ENCODE measurements at regions not wholly inside any gene's neighbourhood (a gene's known extent, or its start where the extent isn't known, plus 50 kb on each side); places are given as distances from the start of the nearest gene placed in this dataset.
A peak's percentile ranks its signal among the peaks of the same experiment; 100 is the strongest.

GRCh38 chr6:1544000-1544399 lies 65.7 kb upstream of the FOXC1 start:
- DNase-seq (ENCODE audit: extremely low read depth, insufficient read length) = no peak
- H3K4me3 ChIP-seq (replicated peaks; ENCODE audit: low read depth, low read length) = no peak overlapping the region
- no peak for TF ChIP-seq CTCF (IDR thresholded peaks at IDR 0.05; ENCODE audit: insufficient read depth, low read length, poor library complexity, severe bottlenecking)

GRCh38 chr6:1544603-1545002 lies 65.1 kb upstream of the FOXC1 start:
- no peak overlapping the region for H3K4me3 ChIP-seq (replicated peaks; ENCODE audit: low read depth, low read length)
- DNase-seq (ENCODE audit: extremely low read depth, insufficient read length) = no peak
- H3K36me3 ChIP-seq (ENCODE audit: control insufficient read depth, insufficient read depth, low read length) = no peaks in the 10 kb centered on the region
- no peaks in the 10 kb centered on the region for H3K27me3 ChIP-seq (replicated peaks; ENCODE audit: control insufficient read depth, insufficient read depth, low read length)
- no peak for TF ChIP-seq CTCF (IDR thresholded peaks at IDR 0.05; ENCODE audit: insufficient read depth, low read length, poor library complexity, severe bottlenecking)

More at GRCh38 chr6:1544000-1544399, 65.7 kb upstream of the FOXC1 start:
- no peaks in the 10 kb centered on the region for H3K36me3 ChIP-seq (ENCODE audit: control insufficient read depth, insufficient read depth, low read length)
- no peaks in the 10 kb centered on the region for H3K27me3 ChIP-seq (replicated peaks; ENCODE audit: control insufficient read depth, insufficient read depth, low read length)

GRCh38 chr6:1545654-1546053 lies 64.1 kb upstream of the FOXC1 start:
- no peak for DNase-seq (ENCODE audit: extremely low read depth, insufficient read length)
- Histone ChIP-seq H3K27me3 (replicated peaks; ENCODE audit: control insufficient read depth, insufficient read depth, low read length) (no peaks in the 10 kb centered on the region), H3K36me3 (ENCODE audit: control insufficient read depth, insufficient read depth, low read length) (no peaks in the 10 kb centered on the region), H3K4me3 (replicated peaks; ENCODE audit: low read depth, low read length) (no peak overlapping the region)
- TF ChIP-seq CTCF (IDR thresholded peaks at IDR 0.05; ENCODE audit: insufficient read depth, low read length, poor library complexity, severe bottlenecking) = no peak

- no peak for TF ChIP-seq CTCF (IDR thresholded peaks at IDR 0.05; ENCODE audit: insufficient read depth, low read length, poor library complexity, severe bottlenecking)
- DNase-seq (ENCODE audit: extremely low read depth, insufficient read length) = no peak
- H3K27me3 ChIP-seq (replicated peaks; ENCODE audit: control insufficient read depth, insufficient read depth, low read length) = no peaks in the 10 kb centered on the region
- no peaks in the 10 kb centered on the region for H3K36me3 ChIP-seq (ENCODE audit: control insufficient read depth, insufficient read depth, low read length)
- no peak overlapping the region for H3K4me3 ChIP-seq (replicated peaks; ENCODE audit: low read depth, low read length)
Measured at GRCh38 chr6:1547785-1548184, 61.9 kb upstream of the FOXC1 start.

GRCh38 chr6:1551249-1551648 lies 58.5 kb upstream of the FOXC1 start:
- no peak overlapping the region for H3K4me3 ChIP-seq (replicated peaks; ENCODE audit: low read depth, low read length)
- no peak for TF ChIP-seq CTCF (IDR thresholded peaks at IDR 0.05; ENCODE audit: insufficient read depth, low read length, poor library complexity, severe bottlenecking)
- no peak for DNase-seq (ENCODE audit: extremely low read depth, insufficient read length)

GRCh38 chr6:1552296-1552761 lies 57.4 kb upstream of the FOXC1 start:
- DNase-seq (ENCODE audit: extremely low read depth, insufficient read length) = no peak
- H3K27me3 ChIP-seq (replicated peaks; ENCODE audit: control insufficient read depth, insufficient read depth, low read length) = no peaks in the 10 kb centered on the region
- H3K4me3 ChIP-seq (replicated peaks; ENCODE audit: low read depth, low read length) = no peak overlapping the region
- no peaks in the 10 kb centered on the region for H3K36me3 ChIP-seq (ENCODE audit: control insufficient read depth, insufficient read depth, low read length)
- peak; percentile 53 for TF ChIP-seq CTCF (IDR thresholded peaks at IDR 0.05; ENCODE audit: insufficient read depth, low read length, poor library complexity, severe bottlenecking)

More at GRCh38 chr6:1551249-1551648, 58.5 kb upstream of the FOXC1 start:
- Histone ChIP-seq H3K27me3 (replicated peaks; ENCODE audit: control insufficient read depth, insufficient read depth, low read length) (no peaks in the 10 kb centered on the region), H3K36me3 (ENCODE audit: control insufficient read depth, insufficient read depth, low read length) (no peaks in the 10 kb centered on the region)
